Spinal cord (tissue), 9 donors: ENCODE measurements at regions not wholly inside any gene's neighbourhood (a gene's known extent, or its start where the extent isn't known, plus 50 kb on each side); places are given as distances from the start of the nearest gene placed in this dataset.

ENCODE experiments used
- DNase-seq, 6 donors: peaks; one replicate each; pipeline versions ENCODE4 v3.0.0 to v3.0.0-alpha.2; 2013 to 2015; ENCODE audit warnings: low spot score in 6 of 6, low read depth in 4 of 6
- H3K27ac ChIP-seq: one replicate; pipeline ENCODE4 v1.5.1; 2013; ENCODE audit warnings: low read depth, low read length, control low read depth
- H3K27me3 ChIP-seq: one replicate; pipeline ENCODE4 v1.6.1; 2013; ENCODE audit warnings: low read length; ENCODE audit not compliant: control insufficient read depth, insufficient read depth
- H3K36me3 ChIP-seq: one replicate; pipeline ENCODE4 v1.6.1; 2013; ENCODE audit warnings: low read length; ENCODE audit not compliant: control insufficient read depth, insufficient read depth
- H3K4me1 ChIP-seq: one replicate; pipeline ENCODE4 v1.6.1; 2013; ENCODE audit warnings: low read length; ENCODE audit not compliant: control insufficient read depth, insufficient read depth
- H3K4me3 ChIP-seq: one replicate; pipeline ENCODE4 v1.5.1; 2013; ENCODE audit warnings: low read depth, low read length, control low read depth
- H3K9me3 ChIP-seq: one replicate; pipeline ENCODE4 v1.6.1; 2013; ENCODE audit warnings: low read length; ENCODE audit not compliant: control insufficient read depth, insufficient read depth
- WGBS: methylation state at CpG from one replicate; pipeline ENCODE4 v1.1.5; 2013; ENCODE audit warnings: missing lambda C conversion rate; ENCODE audit not compliant: insufficient coverage; 5-methylcytosine and 5-hydroxymethylcytosine counted together
- donor health status: healthy.

DNA sequence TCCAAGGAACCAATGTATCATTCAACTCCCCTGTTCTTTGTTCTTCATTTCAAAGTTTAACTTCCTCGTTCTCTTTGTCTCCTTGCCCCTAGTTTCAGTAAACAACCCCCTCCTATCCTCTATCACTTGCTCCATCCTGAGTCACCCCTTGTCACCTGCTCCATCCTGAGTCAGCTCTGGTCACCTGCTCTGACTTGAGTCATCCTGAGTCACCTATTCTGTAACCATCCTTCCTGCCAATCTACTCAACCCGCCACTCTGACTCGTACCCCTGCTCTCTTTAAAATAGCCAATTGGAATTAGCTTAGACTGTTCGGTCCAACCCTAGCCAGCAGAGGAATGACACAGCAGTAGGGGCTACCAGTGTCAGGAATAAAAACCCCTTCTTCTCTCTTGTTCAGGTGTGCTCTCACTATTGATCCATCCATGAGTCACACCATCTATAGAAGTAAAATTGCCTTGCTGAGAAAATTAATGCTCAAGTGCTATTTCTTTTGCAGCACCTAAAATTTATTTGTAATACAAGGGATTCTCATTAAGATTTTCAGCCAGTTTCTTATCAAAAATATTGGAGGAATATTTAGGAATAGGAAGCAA is 326.8 kb downstream of the AKAIN1 start:
- H3K36me3 ChIP-seq: no peaks in the 10 kb centered on the region
- no peaks in the 10 kb centered on the region for H3K27me3 ChIP-seq
- no peak overlapping the region for H3K4me3 ChIP-seq
- no peaks in the 10 kb centered on the region for H3K4me1 ChIP-seq
- peaks cover 2% of the 10 kb centered on the region for H3K9me3 ChIP-seq
- WGBS: 86% methylated on average over 4 of the region's 4 CpGs
- DNase-seq: no peak
- H3K27ac ChIP-seq: no peak overlapping the region

DNA sequence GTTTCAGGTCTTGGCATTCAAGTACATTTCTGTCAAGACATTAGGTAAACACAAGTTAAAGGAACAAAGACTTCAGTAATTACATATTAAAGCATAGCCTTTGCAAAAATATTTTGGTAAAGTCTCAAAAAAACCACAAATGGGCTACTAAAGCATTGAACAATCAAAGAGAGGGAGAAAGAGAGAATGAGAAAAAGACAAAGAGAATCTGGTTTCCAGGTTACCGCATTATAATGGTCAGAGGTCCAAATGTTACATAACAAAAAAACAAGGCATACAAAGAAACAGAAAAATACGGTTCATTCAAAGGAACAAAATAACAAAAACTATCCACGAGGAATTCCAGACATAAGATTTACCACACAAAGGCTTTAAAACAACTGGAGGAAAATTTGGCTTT is 327.9 kb downstream of the AKAIN1 start:
- Histone ChIP-seq H3K4me1 (no peaks in the 10 kb centered on the region), H3K4me3 (no peak overlapping the region), H3K27ac (no peak overlapping the region), H3K36me3 (no peaks in the 10 kb centered on the region), H3K27me3 (no peaks in the 10 kb centered on the region), H3K9me3 (peaks cover 2% of the 10 kb centered on the region)
- no peak for DNase-seq
- WGBS: no CpG with 5 or more reads among the region's 3 CpGs

DNA sequence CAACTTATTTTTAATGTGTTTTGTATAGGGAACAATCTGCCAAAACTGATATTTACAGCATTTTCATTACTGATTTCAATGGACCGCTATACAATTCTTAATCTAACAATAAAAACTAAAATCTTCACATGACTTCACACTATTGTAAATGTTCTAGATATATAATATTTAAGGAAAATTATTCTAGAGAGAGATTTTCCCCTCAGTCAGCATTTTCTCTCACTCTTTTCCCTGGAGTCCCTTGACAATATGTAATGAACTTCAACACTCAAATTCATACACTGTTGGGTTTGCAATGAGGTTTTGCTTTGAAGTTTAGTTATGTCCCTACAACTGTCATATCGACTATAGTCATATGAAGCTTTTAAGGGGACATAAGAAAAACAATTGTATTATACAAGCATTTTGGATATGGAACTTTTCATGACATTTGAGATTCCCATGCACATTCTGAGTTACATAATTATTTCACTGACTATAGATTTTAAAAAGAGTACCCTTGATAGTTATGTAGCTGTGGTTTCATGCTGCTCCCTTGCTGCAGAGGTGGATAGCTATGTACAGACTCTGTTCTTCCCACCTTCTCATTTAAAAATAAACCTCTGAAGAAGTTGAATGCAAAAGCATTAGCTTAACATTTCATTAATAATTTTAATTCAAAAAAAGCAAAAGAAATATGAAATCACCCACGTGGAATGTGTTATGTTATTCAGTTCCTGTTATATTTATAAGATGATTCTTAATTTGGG is 338.5 kb downstream of the AKAIN1 start:
- Histone ChIP-seq H3K4me1 (no peaks in the 10 kb centered on the region), H3K4me3 (no peak overlapping the region), H3K36me3 (no peaks in the 10 kb centered on the region), H3K9me3 (peaks cover 2% of the 10 kb centered on the region), H3K27ac (no peak overlapping the region), H3K27me3 (no peaks in the 10 kb centered on the region)
- WGBS: no CpG with 5 or more reads among the region's 3 CpGs
- DNase-seq: no peak

DNA sequence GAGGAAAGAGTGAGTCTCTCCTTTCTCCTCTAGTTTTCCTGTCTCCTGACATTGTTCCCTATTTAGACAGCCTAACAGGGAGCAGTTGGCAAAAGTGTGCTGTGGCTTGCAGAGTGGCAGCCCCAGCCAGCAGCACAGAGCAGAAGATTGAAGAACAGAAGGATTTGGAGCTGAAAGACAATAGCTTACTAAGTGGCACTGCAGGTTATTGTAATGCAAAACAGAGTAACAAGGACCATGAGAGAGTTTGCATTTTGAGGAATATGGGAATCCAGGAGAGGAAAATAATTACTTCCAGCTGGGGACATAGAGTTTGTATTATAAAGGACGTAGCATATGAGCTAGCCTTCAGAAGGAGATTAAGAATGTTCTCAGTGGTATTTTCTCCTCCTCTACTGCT is 342.4 kb downstream of the AKAIN1 start:
- Histone ChIP-seq H3K27me3 (no peaks in the 10 kb centered on the region), H3K27ac (no peak overlapping the region), H3K4me1 (no peaks in the 10 kb centered on the region), H3K36me3 (no peaks in the 10 kb centered on the region), H3K9me3 (peaks cover 2% of the 10 kb centered on the region), H3K4me3 (no peak overlapping the region)
- whole genome bisulfite sequencing: no CpG with 5 or more reads among the region's 1 CpG
- DNase-seq: peak in 1 of 6 donors; percentile 36

DNA sequence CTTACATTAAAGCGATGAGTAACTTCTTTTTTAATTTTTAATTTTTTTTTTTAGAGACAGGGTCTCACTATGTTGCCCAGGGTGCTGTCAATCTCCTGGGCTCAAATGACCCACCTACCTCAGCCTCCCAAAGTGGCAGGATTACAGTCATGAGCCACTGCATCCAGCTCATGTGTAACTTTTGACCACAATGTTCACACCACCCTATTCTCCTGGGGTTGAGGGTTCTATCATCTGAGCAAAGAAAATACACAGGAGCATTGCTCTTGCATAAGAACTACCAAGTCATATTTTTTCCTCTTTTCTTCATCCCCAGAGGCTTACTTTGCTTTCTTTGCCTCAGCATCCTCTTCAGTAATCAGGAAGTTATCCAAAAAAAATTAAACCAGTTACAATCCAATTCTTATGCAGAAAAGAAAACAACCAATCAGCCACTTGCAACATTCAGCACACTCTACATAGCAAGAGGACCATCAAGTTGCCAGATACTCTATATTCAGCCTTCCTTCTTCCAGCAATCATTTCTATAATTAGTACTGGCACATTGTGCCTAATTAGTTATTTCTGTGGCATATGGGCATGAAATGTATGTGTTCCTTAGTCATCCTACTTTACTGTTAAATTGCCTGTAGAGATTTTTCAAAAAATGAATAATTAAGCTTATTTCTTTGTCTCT is 345.6 kb downstream of the AKAIN1 start:
- Histone ChIP-seq H3K27ac (no peak overlapping the region), H3K9me3 (peaks cover 2% of the 10 kb centered on the region), H3K4me3 (no peak overlapping the region), H3K4me1 (no peaks in the 10 kb centered on the region), H3K27me3 (no peaks in the 10 kb centered on the region), H3K36me3 (no peaks in the 10 kb centered on the region)
- peak in 2 of 6 donors; percentile 30 to 85 for DNase-seq
- WGBS: no CpG with 5 or more reads among the region's 1 CpG

DNA sequence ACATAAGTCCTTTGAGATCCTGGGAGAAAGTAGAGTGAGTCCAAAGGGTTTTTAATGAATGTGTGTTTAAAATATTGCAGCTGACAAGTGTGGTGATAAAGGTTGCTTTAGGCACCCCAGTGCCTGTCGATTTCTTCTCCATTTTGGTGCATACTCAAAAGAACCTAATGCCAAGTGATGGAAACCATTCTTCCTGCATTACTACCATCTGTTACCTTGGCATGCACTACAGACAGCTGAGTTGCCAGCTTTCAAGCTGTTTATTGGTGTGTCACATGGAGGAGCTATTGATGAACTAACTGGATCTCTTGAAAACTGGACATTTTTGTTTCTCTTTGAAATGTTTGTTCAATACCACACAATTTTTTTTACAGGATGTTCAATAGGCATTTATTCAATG is 350.0 kb downstream of the AKAIN1 start:
- Histone ChIP-seq H3K4me1 (no peaks in the 10 kb centered on the region), H3K27ac (no peak overlapping the region), H3K4me3 (no peak overlapping the region), H3K9me3 (no peaks in the 10 kb centered on the region), H3K36me3 (no peaks in the 10 kb centered on the region), H3K27me3 (no peaks in the 10 kb centered on the region)
- WGBS: no CpG with 5 or more reads among the region's 1 CpG
- DNase-seq: peak in 3 of 6 donors; percentile 13 to 90 (median 66)

DNA sequence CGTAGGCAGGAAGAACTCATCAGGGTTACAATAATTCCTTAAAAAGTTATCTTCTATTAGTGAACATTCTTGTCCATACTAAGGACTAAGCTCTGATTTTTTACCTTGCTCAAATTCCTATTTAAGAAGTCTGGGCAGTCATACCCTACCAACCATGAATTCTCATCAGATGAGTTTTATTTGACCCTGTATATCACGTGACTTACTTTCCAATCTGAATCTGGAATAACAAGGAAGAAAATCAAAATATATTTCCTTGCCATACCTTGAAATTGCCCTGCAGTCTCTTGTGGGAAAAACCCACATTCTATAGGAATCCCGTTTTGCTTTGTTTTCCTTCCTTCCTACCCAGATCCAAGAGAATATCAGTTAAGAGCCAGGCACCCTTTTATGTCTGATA is 352.7 kb downstream of the AKAIN1 start:
- no peak overlapping the region for H3K27ac ChIP-seq
- H3K9me3 ChIP-seq: no peaks in the 10 kb centered on the region
- WGBS: 92% methylated on average over 2 of the region's 3 CpGs
- no peaks in the 10 kb centered on the region for H3K27me3 ChIP-seq
- H3K4me3 ChIP-seq: no peak overlapping the region
- DNase-seq: no peak
- no peaks in the 10 kb centered on the region for H3K36me3 ChIP-seq
- H3K4me1 ChIP-seq: no peaks in the 10 kb centered on the region

DNA sequence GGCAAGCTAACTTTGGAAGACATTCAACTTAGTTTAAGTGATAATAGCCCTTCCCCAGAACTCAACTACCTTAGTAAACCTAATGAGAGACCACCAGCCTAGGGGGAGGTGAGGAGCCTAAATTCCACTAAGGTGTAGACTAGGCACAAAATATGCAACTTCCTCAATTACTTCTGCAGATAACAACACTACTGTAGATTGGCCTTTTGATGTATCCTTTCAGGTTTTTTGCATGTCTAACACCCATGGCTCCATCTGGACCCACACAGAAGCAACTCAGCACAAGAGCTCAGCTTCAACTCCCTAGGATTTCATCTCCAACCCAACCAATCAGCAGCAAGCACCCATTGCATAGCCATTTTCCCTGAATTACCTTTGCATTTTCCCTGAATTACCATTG is 353.3 kb downstream of the AKAIN1 start:
- Histone ChIP-seq H3K27me3 (no peaks in the 10 kb centered on the region), H3K9me3 (no peaks in the 10 kb centered on the region), H3K4me1 (no peaks in the 10 kb centered on the region), H3K27ac (no peak overlapping the region), H3K36me3 (no peaks in the 10 kb centered on the region), H3K4me3 (no peak overlapping the region)
- no peak for DNase-seq

DNA sequence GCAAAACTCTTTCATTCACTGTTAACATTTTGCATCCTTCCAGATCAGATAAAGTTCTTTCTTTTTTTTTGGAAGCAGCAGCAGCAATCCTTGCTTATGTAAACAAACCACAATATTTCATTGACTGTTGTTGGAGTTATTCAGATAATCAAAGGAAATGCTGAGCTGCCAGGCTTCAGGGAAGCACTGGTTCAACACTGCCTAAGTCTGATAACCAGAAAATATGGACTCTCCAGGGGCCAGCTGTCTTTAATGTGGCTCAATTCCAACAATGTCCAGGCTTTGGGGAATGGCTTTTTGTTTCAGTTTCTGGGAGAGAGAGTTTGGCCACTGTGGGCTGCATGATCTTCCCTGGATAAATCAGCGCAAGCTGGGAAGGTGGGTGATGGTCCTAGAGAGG is 354.3 kb downstream of the AKAIN1 start:
- no peaks in the 10 kb centered on the region for H3K36me3 ChIP-seq
- no peak overlapping the region for H3K27ac ChIP-seq
- H3K4me3 ChIP-seq: no peak overlapping the region
- no peaks in the 10 kb centered on the region for H3K4me1 ChIP-seq
- WGBS: 83% methylated on average over 1 of the region's 1 CpG
- DNase-seq: no peak
- H3K9me3 ChIP-seq: no peaks in the 10 kb centered on the region
- H3K27me3 ChIP-seq: no peaks in the 10 kb centered on the region

DNA sequence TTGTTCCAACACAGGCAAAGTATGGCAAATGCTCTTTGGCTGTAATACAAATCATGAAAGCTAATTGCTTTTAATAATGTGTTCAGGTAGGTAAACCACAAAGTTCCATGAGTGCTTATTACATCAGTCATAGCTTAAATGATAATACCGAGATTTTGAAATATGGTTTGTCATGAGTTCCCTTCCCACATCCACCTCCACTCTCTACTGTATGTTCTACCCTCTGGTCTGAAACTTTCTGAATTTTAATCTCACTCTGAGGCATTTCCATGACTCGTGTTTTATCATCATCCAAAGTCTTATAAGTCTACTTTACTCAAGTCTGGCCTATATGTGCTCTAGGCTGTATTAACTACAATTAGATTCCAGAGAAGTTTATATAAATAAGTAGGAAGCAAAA is 354.8 kb downstream of the AKAIN1 start:
- Histone ChIP-seq H3K4me1 (no peaks in the 10 kb centered on the region), H3K9me3 (no peaks in the 10 kb centered on the region), H3K4me3 (no peak overlapping the region), H3K36me3 (no peaks in the 10 kb centered on the region), H3K27ac (no peak overlapping the region), H3K27me3 (no peaks in the 10 kb centered on the region)
- no peak for DNase-seq
- WGBS: no CpG with 5 or more reads among the region's 2 CpGs
